ENCODE measurements at regions not wholly inside any gene's neighbourhood (a gene's known extent, or its start where the extent isn't known, plus 50 kb on each side); places are given as distances from the start of the nearest gene placed in this dataset.

GRCh38 chr11:104476898-104477297 lies 313.0 kb upstream of the PDGFD start:
- Mint-ChIP-seq H3K4me3 (no peak overlapping the region), H3K36me3 (no peaks in the 10 kb centered on the region), H3K4me1 (no peaks in the 10 kb centered on the region), H3K27me3 (ENCODE audit: low read depth in 3 of 3) (peaks cover 0 to 3% (median 1%) of the 10 kb centered on the region in 3 donors), H3K27ac (no peak overlapping the region), H3K9me3 (peaks cover 0 to 9% (median 2%) of the 10 kb centered on the region in 7 donors)
- no CpG with 5 or more reads among the region's 2 CpGs for WGBS (ENCODE audit: insufficient coverage)
- no peaks in the 10 kb centered on the region for H4K20me1 ChIP-seq (ENCODE audit: insufficient read depth, low read length)
- H3K36me3 ChIP-seq (replicated peaks in 1 of 2; ENCODE audit: control insufficient read depth in 1 of 2, insufficient read depth in 2 of 2, low read length in 2 of 2) = no peaks in the 10 kb centered on the region
- H2AFZ ChIP-seq (ENCODE audit: insufficient read depth, low read depth, low read length, poor library complexity, severe bottlenecking) = no peak overlapping the region
- no peaks in the 10 kb centered on the region for H3K27me3 ChIP-seq (ENCODE audit: control insufficient read depth in 2 of 2, insufficient read depth in 2 of 2, low read length in 2 of 2)
- H3K27ac ChIP-seq (ENCODE audit: low read depth in 1 of 2, low read length in 2 of 2) = no peak overlapping the region
- no peak overlapping the region for H3K4me2 ChIP-seq (replicated peaks; ENCODE audit: extremely low read depth, low read length, poor library complexity, severe bottlenecking)
- TF ChIP-seq CTCF (IDR thresholded peaks at IDR 0.05) = no peak
- H3K9me3 ChIP-seq (replicated peaks in 1 of 2; ENCODE audit: control insufficient read depth in 1 of 2, insufficient read depth in 1 of 2, low read length in 2 of 2) = no peaks in the 10 kb centered on the region
- no peak for DNase-seq
- intact Hi-C loops (cut with micrococcal nuclease) = no loop called here
- no peak overlapping the region for H3K4me3 ChIP-seq (replicated peaks in 1 of 3; ENCODE audit: low read depth in 2 of 3, low read length in 3 of 3)
- no peaks in the 10 kb centered on the region for H3K4me1 ChIP-seq (ENCODE audit: control insufficient read depth in 1 of 2, insufficient read depth in 2 of 2, low read length in 2 of 2)
- no peaks in the 10 kb centered on the region for H3K79me2 ChIP-seq (ENCODE audit: insufficient read depth, low read length)
- no peak overlapping the region for H3K9ac ChIP-seq (ENCODE audit: insufficient read depth, low read length, poor library complexity, severe bottlenecking)

DNA sequence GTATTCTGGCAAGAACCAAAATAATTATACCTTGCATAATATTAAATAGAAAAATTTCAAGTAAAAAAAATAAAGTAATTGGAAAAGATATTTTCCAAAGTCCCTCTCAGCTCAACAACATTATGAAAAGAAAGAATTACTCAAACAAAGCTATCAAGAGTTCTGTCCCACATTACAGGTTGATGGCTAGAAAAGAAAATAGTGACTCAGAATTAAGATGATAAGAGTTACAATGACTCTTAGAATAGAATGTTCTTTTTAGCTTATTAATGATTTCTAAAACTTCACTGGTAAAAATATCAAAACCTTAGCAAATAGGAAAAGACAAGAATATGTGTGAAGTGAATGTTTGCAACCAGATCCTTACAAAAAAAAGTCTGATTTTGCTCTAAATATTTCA lies 312.5 kb upstream of the PDGFD start:
- intact Hi-C loops (cut with micrococcal nuclease) = no loop called here
- no peak overlapping the region for H2AFZ ChIP-seq (ENCODE audit: insufficient read depth, low read depth, low read length, poor library complexity, severe bottlenecking)
- no peaks in the 10 kb centered on the region for H3K27me3 ChIP-seq (ENCODE audit: control insufficient read depth in 2 of 2, insufficient read depth in 2 of 2, low read length in 2 of 2)
- no peak overlapping the region for H3K4me3 ChIP-seq (replicated peaks in 1 of 3; ENCODE audit: low read depth in 2 of 3, low read length in 3 of 3)
- Mint-ChIP-seq H3K27ac (no peak overlapping the region), H3K4me3 (no peak overlapping the region), H3K4me1 (no peaks in the 10 kb centered on the region), H3K9me3 (peaks cover 0 to 7% (median 2%) of the 10 kb centered on the region in 7 donors), H3K36me3 (no peaks in the 10 kb centered on the region), H3K27me3 (ENCODE audit: low read depth in 3 of 3) (peaks cover 0 to 5% (median 3%) of the 10 kb centered on the region in 3 donors)
- no peak overlapping the region for H3K4me2 ChIP-seq (replicated peaks; ENCODE audit: extremely low read depth, low read length, poor library complexity, severe bottlenecking)
- H3K36me3 ChIP-seq (replicated peaks in 1 of 2; ENCODE audit: control insufficient read depth in 1 of 2, insufficient read depth in 2 of 2, low read length in 2 of 2) = no peaks in the 10 kb centered on the region
- no peak for DNase-seq
- H3K4me1 ChIP-seq (ENCODE audit: control insufficient read depth in 1 of 2, insufficient read depth in 2 of 2, low read length in 2 of 2) = no peaks in the 10 kb centered on the region
- H3K79me2 ChIP-seq (ENCODE audit: insufficient read depth, low read length) = no peaks in the 10 kb centered on the region
- no peaks in the 10 kb centered on the region for H4K20me1 ChIP-seq (ENCODE audit: insufficient read depth, low read length)
- no peaks in the 10 kb centered on the region for H3K9me3 ChIP-seq (replicated peaks in 1 of 2; ENCODE audit: control insufficient read depth in 1 of 2, insufficient read depth in 1 of 2, low read length in 2 of 2)
- TF ChIP-seq CTCF (IDR thresholded peaks at IDR 0.05) = no peak
- H3K27ac ChIP-seq (ENCODE audit: low read depth in 1 of 2, low read length in 2 of 2) = no peak overlapping the region
- no peak overlapping the region for H3K9ac ChIP-seq (ENCODE audit: insufficient read depth, low read length, poor library complexity, severe bottlenecking)

All from CD14-positive monocyte (primary cell).